LNCaP clone FGC (cell line): ENCODE measurements at regions not wholly inside any gene's neighbourhood (a gene's known extent, or its start where the extent isn't known, plus 50 kb on each side); places are given as distances from the start of the nearest gene placed in this dataset.

Experiments
- DNase-seq: peaks from one replicate; pipeline ENCODE4 v3.0.0-alpha.2; 2011; ENCODE audit warnings: low read depth
- H3K4me3 ChIP-seq: 2 replicates; pipeline ENCODE4 v1.5.1; 2011; ENCODE audit warnings: mild to moderate bottlenecking, low read depth, low read length, control low read depth
- TF ChIP-seq, protein P1 (sequence below): IDR thresholded peaks from 2 replicates; pipeline ENCODE4 v1.5.1; 2012; ENCODE audit warnings: mild to moderate bottlenecking; ENCODE audit not compliant: control insufficient read depth, insufficient read depth; ENCODE audit errors: extremely low read depth

DNA sequence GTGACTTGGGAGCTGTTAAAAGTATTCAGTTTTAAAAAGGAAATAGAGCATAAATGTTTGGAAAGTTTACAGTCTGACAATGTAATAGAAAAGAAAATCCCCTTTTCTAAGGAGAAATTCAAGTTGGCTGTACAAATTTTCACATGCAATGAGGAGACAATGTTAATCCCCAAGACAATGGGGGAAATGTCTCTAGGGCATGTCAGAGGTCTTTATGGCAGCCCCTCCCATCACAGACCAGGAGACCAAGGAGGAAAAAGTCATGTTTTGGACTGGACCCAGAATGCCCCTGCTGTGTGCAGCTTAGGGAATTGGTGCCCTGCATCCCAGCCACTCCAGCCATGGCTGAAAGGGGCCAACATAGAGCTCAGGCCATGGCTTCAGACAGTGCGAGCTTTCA lies 831.1 kb upstream of the ADGRL3 start:
- TF ChIP-seq, protein P1, sequence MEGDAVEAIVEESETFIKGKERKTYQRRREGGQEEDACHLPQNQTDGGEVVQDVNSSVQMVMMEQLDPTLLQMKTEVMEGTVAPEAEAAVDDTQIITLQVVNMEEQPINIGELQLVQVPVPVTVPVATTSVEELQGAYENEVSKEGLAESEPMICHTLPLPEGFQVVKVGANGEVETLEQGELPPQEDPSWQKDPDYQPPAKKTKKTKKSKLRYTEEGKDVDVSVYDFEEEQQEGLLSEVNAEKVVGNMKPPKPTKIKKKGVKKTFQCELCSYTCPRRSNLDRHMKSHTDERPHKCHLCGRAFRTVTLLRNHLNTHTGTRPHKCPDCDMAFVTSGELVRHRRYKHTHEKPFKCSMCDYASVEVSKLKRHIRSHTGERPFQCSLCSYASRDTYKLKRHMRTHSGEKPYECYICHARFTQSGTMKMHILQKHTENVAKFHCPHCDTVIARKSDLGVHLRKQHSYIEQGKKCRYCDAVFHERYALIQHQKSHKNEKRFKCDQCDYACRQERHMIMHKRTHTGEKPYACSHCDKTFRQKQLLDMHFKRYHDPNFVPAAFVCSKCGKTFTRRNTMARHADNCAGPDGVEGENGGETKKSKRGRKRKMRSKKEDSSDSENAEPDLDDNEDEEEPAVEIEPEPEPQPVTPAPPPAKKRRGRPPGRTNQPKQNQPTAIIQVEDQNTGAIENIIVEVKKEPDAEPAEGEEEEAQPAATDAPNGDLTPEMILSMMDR, result no peak
- H3K4me3 ChIP-seq, result no peak overlapping the region
- no peak for DNase-seq

DNA sequence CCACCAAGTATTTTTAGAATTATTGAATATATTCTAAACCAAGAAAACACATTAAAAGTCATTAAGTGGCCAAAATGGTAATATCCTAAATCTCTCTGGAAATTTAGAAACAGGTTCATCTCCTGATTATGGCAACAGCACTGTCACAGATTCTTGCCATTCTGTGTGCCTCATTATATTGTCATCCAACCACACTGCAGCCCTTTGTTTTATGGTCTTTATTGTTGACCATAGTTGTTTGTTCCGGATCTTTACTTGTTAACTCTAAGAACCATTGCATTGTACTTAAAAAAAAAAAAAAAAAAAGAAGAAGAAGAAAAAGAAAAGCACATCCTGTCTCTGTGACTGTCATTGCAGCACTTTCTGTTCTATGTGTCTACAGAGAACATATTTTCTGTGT lies 822.1 kb upstream of the ADGRL3 start:
- no peak overlapping the region for H3K4me3 ChIP-seq
- peak; percentile 64 for DNase-seq
- TF ChIP-seq, protein P1, result no peak

DNA sequence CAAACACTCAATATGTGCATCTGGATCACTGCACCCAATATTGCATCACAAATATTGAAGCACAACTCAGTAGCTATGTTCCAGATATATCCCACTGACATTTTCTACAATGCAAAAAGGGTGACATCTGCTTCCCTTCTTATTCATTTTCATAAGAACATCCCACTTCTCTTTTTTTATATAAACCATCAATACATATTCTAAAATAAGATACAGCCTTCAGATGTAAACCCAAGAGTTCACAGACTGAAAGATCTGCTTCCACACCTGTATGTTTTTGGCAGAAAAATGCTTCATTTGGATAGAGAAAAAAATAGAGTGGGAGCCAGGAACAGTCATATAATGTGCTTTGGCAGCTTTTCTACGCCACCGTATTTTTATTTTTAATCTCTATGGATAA lies 815.6 kb upstream of the ADGRL3 start:
- TF ChIP-seq, protein P1, result no peak
- DNase-seq, result no peak
- no peak overlapping the region for H3K4me3 ChIP-seq

DNA sequence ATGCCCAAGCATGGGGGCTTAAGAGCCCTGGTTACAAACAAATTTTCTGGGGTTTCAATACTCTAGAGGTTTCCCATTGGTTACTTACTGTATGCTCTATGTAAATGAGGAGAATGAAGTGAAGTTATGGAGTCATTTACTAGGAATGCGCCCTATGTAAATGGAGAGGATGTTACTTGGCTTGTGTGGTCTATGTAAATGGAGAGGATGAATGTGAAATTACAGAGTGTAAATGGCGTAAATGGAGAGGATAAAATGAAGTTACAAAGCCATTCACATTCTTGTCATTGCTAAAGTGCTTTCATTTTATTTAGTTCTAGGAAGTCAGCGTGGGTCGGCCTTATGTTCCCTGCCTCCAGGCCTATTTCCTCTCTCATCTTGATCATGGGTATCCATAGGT lies 810.5 kb upstream of the ADGRL3 start:
- no peak for DNase-seq
- TF ChIP-seq, protein P1, result no peak
- no peak overlapping the region for H3K4me3 ChIP-seq

DNA sequence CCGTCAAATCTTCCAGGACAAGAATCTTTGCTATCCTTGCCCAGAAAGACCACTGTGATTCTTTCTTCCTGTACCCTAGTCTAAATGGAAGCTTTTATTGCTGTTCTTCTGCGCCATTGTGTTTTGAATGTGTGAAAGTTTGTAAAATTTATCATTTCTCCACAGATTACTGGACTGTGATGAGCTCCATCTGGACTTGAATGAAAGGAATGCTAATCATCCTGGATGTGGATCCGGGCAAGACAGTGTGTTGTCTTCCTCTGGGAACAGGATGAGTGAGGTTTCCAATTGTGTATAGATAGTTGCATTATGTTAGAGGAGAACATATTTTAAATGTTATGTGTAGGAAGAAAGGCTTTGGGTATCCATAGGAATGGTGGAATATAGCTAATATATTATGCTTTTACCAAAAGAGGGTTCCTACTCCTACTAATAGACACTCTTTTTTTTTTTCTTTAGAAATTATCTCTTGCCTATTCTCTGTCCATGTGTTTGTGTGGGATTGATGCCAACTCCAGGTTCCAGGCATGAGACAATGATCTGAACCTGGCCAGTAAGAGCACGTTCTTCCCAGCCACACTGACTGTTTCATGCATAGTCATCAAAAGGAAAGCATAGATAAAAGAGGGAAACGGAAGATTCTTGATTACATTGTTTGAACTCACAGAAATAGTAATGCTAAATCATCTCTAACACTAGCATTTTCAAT lies 803.6 kb upstream of the ADGRL3 start:
- DNase-seq, result peak; percentile 18
- no peak overlapping the region for H3K4me3 ChIP-seq
- TF ChIP-seq, protein P1, result no peak

DNA sequence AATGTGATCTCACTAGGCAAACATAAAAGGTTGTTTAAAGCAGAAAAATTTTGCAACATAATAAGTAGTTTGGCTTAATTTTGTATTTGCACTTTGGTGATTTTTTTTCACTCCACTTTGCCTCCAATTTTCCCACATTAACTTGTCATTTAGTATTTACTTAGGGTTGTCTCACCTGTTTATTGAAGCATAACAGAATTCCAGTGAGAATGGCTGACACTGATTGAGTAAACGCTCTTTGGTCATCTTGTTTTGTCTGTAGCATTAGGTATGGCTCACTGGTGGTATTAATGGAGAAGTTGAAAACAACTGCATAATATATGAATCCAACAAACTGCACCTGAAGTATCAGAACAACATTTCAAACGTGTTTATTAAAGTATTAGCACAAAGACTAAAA lies 799.5 kb upstream of the ADGRL3 start:
- DNase-seq, result peak; percentile 2
- TF ChIP-seq, protein P1, result no peak
- no peak overlapping the region for H3K4me3 ChIP-seq

DNA sequence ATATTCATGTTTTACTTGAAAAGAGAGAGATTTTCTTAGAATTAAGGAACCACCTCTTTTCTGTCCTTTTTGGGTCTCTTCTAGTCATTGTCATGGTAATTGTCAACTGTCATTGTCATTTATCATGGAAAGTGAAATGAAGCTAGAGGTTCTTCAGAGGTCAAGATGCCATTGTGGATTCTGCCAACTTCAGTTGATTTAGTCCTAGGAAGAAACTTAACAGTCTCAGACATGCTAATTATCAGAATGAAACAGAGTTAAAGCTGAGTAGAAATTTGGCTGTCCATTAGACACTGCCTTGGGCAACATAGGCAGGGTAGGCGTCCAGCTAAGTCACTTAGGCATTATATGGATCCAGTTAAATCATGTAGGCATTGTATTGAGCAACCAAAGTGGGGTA lies 796.1 kb upstream of the ADGRL3 start:
- TF ChIP-seq, protein P1, result no peak
- DNase-seq, result no peak

More for the DNA sequence above, 796.1 kb upstream of the ADGRL3 start:
- H3K4me3 ChIP-seq, result no peak overlapping the region
